DMS153 treated with DMSO at 0.1 percent for 48 hours (cell line): ENCODE measurements at regions not wholly inside any gene's neighbourhood (a gene's known extent, or its start where the extent isn't known, plus 50 kb on each side); places are given as distances from the start of the nearest gene placed in this dataset.

Experiments
- DNase-seq: peaks from one replicate; lab custom pipeline; 2025; ENCODE audit not compliant: unreplicated experiment; lab: John Stamatoyannopoulos, UW

DNA sequence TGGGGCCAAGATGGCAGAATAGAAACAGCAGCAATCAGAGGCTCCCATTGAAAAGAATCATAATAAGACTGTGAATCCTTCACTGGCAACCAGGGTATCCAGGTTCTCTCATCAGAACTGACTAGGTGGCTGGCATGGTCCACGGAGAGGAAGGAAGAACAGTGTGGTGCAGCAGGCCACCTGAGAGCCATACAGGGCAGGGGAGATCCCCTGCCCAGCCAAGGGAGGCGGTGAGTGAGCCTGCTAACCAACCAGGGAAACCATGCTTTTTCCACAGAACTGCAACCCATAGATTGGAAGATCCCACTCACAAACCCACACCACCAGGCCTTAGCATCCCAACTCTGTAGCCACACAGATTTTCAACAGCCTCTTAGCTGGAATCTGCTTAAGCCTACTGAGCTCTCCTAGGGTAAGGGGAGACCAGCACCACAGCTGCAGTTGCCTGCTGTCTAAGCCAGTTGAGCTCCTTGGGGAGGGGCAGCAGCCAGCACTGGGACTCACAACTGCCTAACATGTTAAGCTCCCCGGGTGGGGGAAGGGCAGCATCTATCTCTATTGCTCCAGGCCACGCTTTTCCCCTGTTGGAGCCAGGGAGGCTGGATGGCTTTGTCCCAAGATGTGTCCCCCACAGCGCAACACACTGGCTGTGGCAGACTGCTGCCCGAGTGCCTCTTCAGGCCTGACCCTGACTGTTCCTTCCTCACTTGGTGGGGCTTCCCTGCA lies 342.6 kb upstream of the CCDC196 start:
- no peak for DNase-seq

GRCh38 chr14:66152302-66152701 lies 333.9 kb upstream of the CCDC196 start:
- no peak for DNase-seq

- DNase-seq, result no peak
These were observed 333.4 kb upstream of the CCDC196 start for GRCh38 chr14:66152747-66153146.

- DNase-seq, result no peak
These were observed 323.1 kb upstream of the CCDC196 start for GRCh38 chr14:66163023-66163422.

- DNase-seq, result no peak
These were observed 320.8 kb upstream of the CCDC196 start for GRCh38 chr14:66165337-66165736.

DNA sequence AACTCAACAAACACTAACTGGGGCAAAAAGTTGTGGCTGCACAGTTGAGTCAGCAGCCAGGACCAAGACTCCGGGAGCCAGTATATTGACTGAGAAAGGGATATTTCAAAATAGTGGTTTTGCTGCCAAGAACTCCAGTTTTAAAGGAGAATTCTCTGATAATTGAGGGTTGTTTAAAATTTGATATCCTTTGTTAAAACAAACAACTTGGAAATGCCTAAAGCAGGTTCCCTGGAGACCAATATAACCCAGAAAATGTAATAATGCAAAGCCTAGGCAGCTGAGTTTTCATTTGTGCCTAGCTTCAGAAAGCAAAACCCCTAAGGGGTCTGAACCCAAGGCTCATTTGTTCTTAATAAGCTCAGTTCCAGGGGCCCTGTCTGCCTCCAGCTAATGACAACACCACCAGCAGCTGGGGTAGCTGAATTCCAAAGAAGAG lies 311.7 kb upstream of the CCDC196 start:
- no peak for DNase-seq

DNA sequence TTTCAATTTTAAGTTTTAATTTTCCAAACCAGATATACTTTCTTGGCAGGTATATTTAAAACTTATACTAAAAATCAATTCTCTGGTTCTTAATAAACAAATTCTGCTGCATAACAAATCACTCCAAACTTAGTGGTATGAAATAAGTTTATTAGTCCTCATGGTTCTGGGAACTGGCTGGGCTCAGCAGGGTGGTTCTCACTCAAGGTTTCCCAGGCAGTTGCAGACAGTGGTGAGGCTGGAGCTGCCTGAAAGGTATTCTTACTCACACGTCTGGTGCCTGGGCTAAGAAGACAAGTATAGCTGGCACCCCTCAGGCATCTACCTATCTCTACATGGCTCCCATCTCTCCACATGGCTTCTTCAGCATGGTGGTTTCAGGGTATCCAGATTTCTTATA lies 308.2 kb upstream of the CCDC196 start:
- no peak for DNase-seq

DNA sequence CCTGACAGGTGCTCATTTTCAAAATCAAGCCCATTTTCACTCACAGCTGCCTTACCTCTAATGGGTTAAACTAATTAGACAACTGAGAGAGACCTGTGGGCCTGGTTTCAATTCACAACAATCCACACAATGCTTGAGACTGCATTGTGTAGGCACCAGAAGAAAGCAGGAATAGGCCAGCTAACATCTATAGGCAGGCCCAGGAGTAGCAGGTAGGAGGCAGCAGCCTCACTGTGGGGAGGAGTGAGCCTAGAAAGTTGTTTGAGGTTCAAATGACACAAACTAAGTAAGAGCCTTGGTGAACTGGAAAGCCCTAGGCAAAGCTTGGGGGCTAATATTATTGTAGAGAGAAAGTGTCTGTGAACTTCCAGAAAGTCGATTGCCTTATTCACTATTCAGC lies 289.5 kb upstream of the CCDC196 start:
- no peak for DNase-seq

GRCh38 chr14:66197276-66197675 lies 288.9 kb upstream of the CCDC196 start:
- DNase-seq, result no peak

- DNase-seq, result no peak
These were observed 279.6 kb upstream of the CCDC196 start for GRCh38 chr14:66206554-66206953.

DNA sequence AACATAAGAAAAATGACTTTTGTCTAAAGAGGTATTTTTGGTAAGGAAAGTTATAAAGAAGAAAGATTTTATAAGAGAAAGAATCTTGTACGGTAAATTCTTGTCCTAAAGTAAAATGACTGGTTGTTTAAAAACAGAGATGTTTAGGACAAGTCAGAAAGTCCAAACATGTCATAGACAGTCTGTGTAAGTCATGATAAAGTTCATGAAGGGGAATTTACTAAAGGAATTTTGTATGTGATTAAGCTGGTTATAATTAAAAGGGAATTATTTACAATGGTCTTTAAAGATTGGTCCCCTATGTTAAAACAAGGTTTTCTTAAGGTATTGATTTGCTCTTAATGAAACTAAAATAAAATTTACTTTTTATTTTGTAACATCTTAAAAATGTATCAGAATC lies 269.4 kb upstream of the CCDC196 start:
- no peak for DNase-seq

DNA sequence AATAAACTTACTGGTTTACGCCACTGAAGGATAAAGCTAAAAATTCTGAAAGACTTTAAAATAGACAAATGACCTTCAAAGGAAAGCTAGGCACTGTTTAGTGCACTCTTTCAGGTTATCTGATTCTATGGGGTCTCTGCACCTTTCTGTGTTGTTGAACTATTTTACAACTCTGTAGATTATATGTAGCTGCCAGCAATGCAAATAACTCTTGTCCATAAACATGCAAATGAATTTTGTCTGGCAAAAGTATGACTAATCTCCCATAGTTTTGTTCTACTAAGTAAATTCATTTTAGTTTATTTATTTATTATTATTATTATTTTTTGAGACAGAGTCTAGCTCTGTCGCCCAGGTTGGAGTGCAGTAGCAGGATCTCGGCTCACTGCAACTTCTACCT lies 266.3 kb upstream of the CCDC196 start:
- DNase-seq, result no peak

DNA sequence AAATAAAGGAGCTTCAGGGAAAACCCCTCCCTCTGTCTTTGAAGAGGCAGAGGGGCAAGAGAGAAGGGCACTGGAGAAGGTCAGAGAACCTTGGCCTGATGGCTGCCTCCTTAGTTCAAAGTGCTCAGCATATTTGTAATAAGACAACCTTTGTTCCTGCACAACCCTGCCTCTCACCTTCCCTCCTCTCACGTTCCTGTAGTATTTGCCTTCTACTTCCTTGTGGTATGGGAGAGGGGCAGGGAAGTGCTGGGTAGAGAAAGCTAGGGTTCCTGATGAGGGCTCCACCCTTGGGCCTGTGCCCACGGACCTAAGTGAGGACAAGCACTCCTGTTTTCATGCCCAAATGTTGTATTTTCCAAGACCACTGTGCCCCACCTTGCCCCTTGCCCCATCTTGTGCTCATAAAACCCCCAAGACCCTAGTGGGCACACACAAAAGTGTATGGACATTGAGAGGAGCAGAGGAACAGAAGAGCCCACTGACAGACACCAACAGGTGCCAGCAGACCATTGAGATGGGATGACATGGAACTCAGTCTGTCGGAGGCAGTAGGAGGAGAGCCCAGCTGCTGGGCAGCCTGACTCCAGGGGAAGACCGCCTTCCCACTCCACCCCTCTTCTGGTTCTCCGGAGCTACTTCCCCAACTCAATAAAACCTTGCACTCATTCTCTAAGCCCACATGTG lies 261.5 kb upstream of the CCDC196 start:
- no peak for DNase-seq

DNA sequence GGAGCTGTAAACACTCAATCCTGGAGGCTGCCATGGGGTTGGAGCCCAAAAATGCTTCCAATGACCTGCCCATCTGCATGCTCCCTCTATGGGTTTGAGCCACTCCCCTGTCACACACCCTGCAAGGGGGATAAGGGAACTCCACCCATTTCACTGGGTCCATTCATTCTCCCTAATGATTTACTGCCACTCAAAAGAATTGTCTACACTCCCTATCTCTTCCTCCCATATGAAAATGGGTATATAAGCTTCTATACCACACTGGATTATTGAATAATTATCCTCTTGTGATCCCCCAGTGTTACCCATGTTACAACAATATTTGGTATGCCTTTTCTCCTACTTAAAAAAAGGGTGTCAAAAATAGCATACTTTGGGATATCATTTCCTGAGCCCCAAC lies 260.8 kb upstream of the CCDC196 start:
- DNase-seq, result no peak

- no peak for DNase-seq
These were observed 257.8 kb upstream of the CCDC196 start for GRCh38 chr14:66228267-66228970.

GRCh38 chr14:66231820-66232219 lies 254.4 kb upstream of the CCDC196 start:
- no peak for DNase-seq

DNA sequence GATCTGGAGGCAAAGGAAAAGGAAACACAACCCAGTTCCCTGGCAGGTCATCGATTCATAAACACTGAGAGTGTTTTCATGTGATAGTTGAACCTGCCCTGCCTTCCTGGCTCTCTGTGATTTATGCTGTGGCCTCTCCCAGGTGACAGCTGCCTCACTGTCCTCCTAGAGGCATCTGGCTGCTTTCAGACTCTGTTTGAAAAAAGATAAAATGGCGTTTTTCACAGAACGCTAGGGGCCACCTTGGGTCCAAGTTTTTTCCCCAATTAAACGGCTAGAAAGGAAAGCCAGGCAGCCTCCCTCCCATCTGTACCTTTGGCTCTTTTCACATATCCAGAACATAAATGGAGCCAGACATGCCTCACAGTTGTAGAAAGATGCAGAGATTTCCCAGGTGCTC lies 252.6 kb upstream of the CCDC196 start:
- peak; percentile 59 for DNase-seq

- no peak for DNase-seq
These were observed 251.8 kb upstream of the CCDC196 start for GRCh38 chr14:66234411-66234810.

DNA sequence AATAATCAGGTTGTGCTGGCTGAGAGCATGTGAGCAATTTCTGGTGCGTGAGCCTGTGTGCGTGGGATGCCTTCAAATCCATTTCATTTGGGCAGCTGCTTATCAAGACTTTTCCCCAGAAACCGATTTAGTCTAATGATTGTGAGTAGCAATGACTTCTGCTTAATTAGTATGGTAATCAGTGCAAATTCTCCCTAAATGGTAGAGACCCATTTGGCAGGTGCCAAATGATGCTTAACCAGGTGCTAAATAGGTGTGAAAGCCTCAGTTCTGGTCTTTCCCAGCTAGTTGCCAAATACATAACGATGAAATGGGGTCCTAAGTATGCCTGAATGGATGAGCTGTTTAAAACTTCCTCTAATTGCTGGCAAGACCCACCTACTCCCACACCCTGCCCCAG lies 248.4 kb upstream of the CCDC196 start:
- DNase-seq, result no peak

DNA sequence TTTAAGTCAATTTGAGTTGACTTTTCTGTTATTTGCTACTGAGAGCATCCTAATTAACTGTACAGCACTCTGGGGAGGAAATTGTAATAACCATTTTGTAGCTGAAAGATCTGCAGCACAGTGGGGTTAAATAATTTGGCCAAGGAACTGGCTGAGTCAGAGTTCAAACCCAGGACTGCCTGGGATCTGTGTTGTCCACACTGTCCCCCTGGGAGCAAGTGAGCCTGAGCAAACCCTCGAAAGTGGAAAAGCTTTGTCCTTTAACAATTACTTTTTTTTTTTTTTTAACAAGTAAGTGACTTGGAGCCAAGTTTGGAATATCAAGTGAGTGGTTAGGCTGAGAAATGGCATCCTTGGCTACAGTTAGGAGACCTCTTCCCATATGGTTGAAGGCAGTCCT lies 247.2 kb upstream of the CCDC196 start:
- DNase-seq, result no peak

DNA sequence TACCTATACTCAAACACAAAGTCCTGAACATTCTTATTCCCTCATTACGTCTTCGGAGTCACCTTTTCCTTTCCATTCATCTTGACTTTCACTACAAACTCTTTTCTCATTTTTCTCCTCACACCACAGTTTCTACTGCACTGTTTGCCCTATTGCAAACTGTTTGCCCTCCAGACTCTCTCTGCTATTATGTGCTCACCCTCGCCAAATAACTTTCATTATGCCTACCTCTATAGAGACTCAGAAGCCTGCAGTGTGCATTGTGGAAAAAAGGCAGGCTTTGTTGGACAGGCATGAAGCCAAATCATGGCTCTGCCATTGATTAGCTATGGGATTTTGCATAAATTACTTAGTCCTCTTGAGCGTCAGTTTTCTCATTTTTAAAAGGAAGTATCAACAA lies 246.6 kb upstream of the CCDC196 start:
- no peak for DNase-seq

- no peak for DNase-seq
These were observed 246.1 kb upstream of the CCDC196 start for GRCh38 chr14:66240105-66240504.
